Activated T-cell treated with anti-CD3 and anti-CD28 coated beads, Interleukin-2, amount 50 U/mL, for 4 hours (primary cell): ENCODE measurements at regions not wholly inside any gene's neighbourhood (a gene's known extent, or its start where the extent isn't known, plus 50 kb on each side); places are given as distances from the start of the nearest gene placed in this dataset.

ENCODE experiments used
- ATAC-seq, 2 donors: fragments of 200-7000 bp; cut with Tn5 transposase; one replicate each; pipeline ENCODE4 v1.10.0; 2021
- DNase-seq: peaks from one replicate; pipeline ENCODE4 v3.0.0-alpha.2; 2020
- H3K27me3 Mint-ChIP-seq: one replicate; pipeline ENCODE4 v1.8.0; 2021; ENCODE audit warnings: low read depth, mixed read lengths
- H3K36me3 Mint-ChIP-seq: one replicate; pipeline ENCODE4 v1.8.0; 2022; ENCODE audit warnings: mixed read lengths; ENCODE audit not compliant: insufficient read depth
- H3K4me1 Mint-ChIP-seq: one replicate; pipeline ENCODE4 v1.8.0; 2021; ENCODE audit warnings: low read depth, mixed read lengths
- H3K4me3 Mint-ChIP-seq: one replicate; pipeline ENCODE4 v1.8.0; 2021; ENCODE audit warnings: mild to moderate bottlenecking, moderate library complexity, mixed read lengths
- H3K9me3 Mint-ChIP-seq: one replicate; pipeline ENCODE4 v1.8.0; 2021; ENCODE audit warnings: mixed read lengths

GRCh38 chrX:6718766-6719165, 183.8 kb upstream of the VCX3A start:
- no peaks in the 10 kb centered on the region for H3K9me3 Mint-ChIP-seq

GRCh38 chrX:6708676-6709380, 173.9 kb upstream of the VCX3A start:
- Mint-ChIP-seq H3K27me3 (no peaks in the 10 kb centered on the region), H3K4me1 (no peaks in the 10 kb centered on the region), H3K36me3 (no peaks in the 10 kb centered on the region), H3K4me3 (no peak overlapping the region), H3K9me3 (no peaks in the 10 kb centered on the region)
- DNase-seq (no peak), ATAC-seq (no peak)

More at GRCh38 chrX:6718766-6719165, 183.8 kb upstream of the VCX3A start:
- ATAC-seq (no peak), DNase-seq (no peak)
- Mint-ChIP-seq H3K36me3 (no peaks in the 10 kb centered on the region), H3K4me3 (no peak overlapping the region), H3K4me1 (no peaks in the 10 kb centered on the region), H3K27me3 (no peaks in the 10 kb centered on the region)

GRCh38 chrX:6708041-6708440, 173.1 kb upstream of the VCX3A start:
- H3K4me3 Mint-ChIP-seq, result no peak overlapping the region
- no peaks in the 10 kb centered on the region for H3K36me3 Mint-ChIP-seq
- no peaks in the 10 kb centered on the region for H3K4me1 Mint-ChIP-seq
- H3K27me3 Mint-ChIP-seq, result no peaks in the 10 kb centered on the region
- DNase-seq (no peak), ATAC-seq (no peak)
- no peaks in the 10 kb centered on the region for H3K9me3 Mint-ChIP-seq

GRCh38 chrX:6707497-6707896, 172.6 kb upstream of the VCX3A start:
- Mint-ChIP-seq H3K27me3 (no peaks in the 10 kb centered on the region), H3K36me3 (no peaks in the 10 kb centered on the region), H3K4me1 (no peaks in the 10 kb centered on the region), H3K4me3 (no peak overlapping the region), H3K9me3 (no peaks in the 10 kb centered on the region)
- no peak for ATAC-seq
- no peak for DNase-seq

GRCh38 chrX:6701085-6701484, 166.2 kb upstream of the VCX3A start:
- H3K4me3 Mint-ChIP-seq, result no peak overlapping the region
- H3K9me3 Mint-ChIP-seq, result no peaks in the 10 kb centered on the region
- H3K4me1 Mint-ChIP-seq, result no peaks in the 10 kb centered on the region
- ATAC-seq, result no peak
- H3K27me3 Mint-ChIP-seq, result no peaks in the 10 kb centered on the region
- DNase-seq, result no peak
- H3K36me3 Mint-ChIP-seq, result no peaks in the 10 kb centered on the region

- ATAC-seq, result no peak
These were observed 160.8 kb upstream of the VCX3A start for GRCh38 chrX:6695717-6696116.

GRCh38 chrX:6694977-6695376, 160.1 kb upstream of the VCX3A start:
- Mint-ChIP-seq H3K27me3 (no peaks in the 10 kb centered on the region), H3K9me3 (no peaks in the 10 kb centered on the region), H3K36me3 (no peaks in the 10 kb centered on the region), H3K4me3 (no peak overlapping the region), H3K4me1 (no peaks in the 10 kb centered on the region)
- no peak for DNase-seq
- ATAC-seq, result no peak

More at GRCh38 chrX:6695717-6696116, 160.8 kb upstream of the VCX3A start:
- no peak for DNase-seq
- Mint-ChIP-seq H3K4me1 (no peaks in the 10 kb centered on the region), H3K27me3 (no peaks in the 10 kb centered on the region), H3K36me3 (no peaks in the 10 kb centered on the region), H3K9me3 (no peaks in the 10 kb centered on the region), H3K4me3 (no peak overlapping the region)

GRCh38 chrX:6694221-6694620, 159.3 kb upstream of the VCX3A start:
- Mint-ChIP-seq H3K9me3 (no peaks in the 10 kb centered on the region), H3K27me3 (no peaks in the 10 kb centered on the region), H3K4me3 (no peak overlapping the region), H3K36me3 (no peaks in the 10 kb centered on the region), H3K4me1 (no peaks in the 10 kb centered on the region)
- no peak for ATAC-seq
- no peak for DNase-seq

GRCh38 chrX:6693051-6693450, 158.1 kb upstream of the VCX3A start:
- Mint-ChIP-seq H3K36me3 (no peaks in the 10 kb centered on the region), H3K4me3 (no peak overlapping the region), H3K27me3 (no peaks in the 10 kb centered on the region), H3K9me3 (peaks cover 2% of the 10 kb centered on the region), H3K4me1 (no peaks in the 10 kb centered on the region)
- ATAC-seq (no peak), DNase-seq (no peak)

- Mint-ChIP-seq H3K9me3 (peaks cover 6% of the 10 kb centered on the region), H3K4me1 (no peaks in the 10 kb centered on the region), H3K4me3 (no peak overlapping the region), H3K27me3 (no peaks in the 10 kb centered on the region), H3K36me3 (no peaks in the 10 kb centered on the region)
- ATAC-seq (no peak), DNase-seq (no peak)
These were observed 150.6 kb upstream of the VCX3A start for GRCh38 chrX:6685489-6685888.

- no peaks in the 10 kb centered on the region for H3K4me1 Mint-ChIP-seq
- no peaks in the 10 kb centered on the region for H3K36me3 Mint-ChIP-seq
- DNase-seq, result no peak
- no peak overlapping the region for H3K4me3 Mint-ChIP-seq
- no peaks in the 10 kb centered on the region for H3K27me3 Mint-ChIP-seq
- peaks cover 3% of the 10 kb centered on the region for H3K9me3 Mint-ChIP-seq
- ATAC-seq, result no peak
These were observed 148.4 kb upstream of the VCX3A start for GRCh38 chrX:6683353-6683752.

- Mint-ChIP-seq H3K27me3 (no peaks in the 10 kb centered on the region), H3K9me3 (peaks cover 3% of the 10 kb centered on the region)
- ATAC-seq, result no peak
These were observed 146.7 kb upstream of the VCX3A start for GRCh38 chrX:6681521-6682145.

GRCh38 chrX:6679988-6680387, 145.1 kb upstream of the VCX3A start:
- no peak overlapping the region for H3K4me3 Mint-ChIP-seq
- H3K9me3 Mint-ChIP-seq, result peaks cover 3% of the 10 kb centered on the region
- H3K36me3 Mint-ChIP-seq, result no peaks in the 10 kb centered on the region
- ATAC-seq (no peak), DNase-seq (no peak)
- no peaks in the 10 kb centered on the region for H3K4me1 Mint-ChIP-seq
- H3K27me3 Mint-ChIP-seq, result no peaks in the 10 kb centered on the region

More at GRCh38 chrX:6681521-6682145, 146.7 kb upstream of the VCX3A start:
- H3K4me3 Mint-ChIP-seq, result no peak overlapping the region
- no peak for DNase-seq
- no peaks in the 10 kb centered on the region for H3K36me3 Mint-ChIP-seq
- H3K4me1 Mint-ChIP-seq, result no peaks in the 10 kb centered on the region

GRCh38 chrX:6679550-6679949, 144.6 kb upstream of the VCX3A start:
- Mint-ChIP-seq H3K9me3 (peaks cover 3% of the 10 kb centered on the region), H3K4me3 (no peak overlapping the region), H3K4me1 (no peaks in the 10 kb centered on the region), H3K36me3 (no peaks in the 10 kb centered on the region), H3K27me3 (no peaks in the 10 kb centered on the region)
- no peak for DNase-seq
- no peak for ATAC-seq

- H3K27me3 Mint-ChIP-seq, result no peaks in the 10 kb centered on the region
- H3K4me3 Mint-ChIP-seq, result no peak overlapping the region
- H3K9me3 Mint-ChIP-seq, result peaks cover 3% of the 10 kb centered on the region
- no peaks in the 10 kb centered on the region for H3K36me3 Mint-ChIP-seq
- ATAC-seq, result no peak
- H3K4me1 Mint-ChIP-seq, result no peaks in the 10 kb centered on the region
- DNase-seq, result no peak
These were observed 143.4 kb upstream of the VCX3A start for GRCh38 chrX:6678313-6678712.
